ENCODE measurements at regions not wholly inside any gene's neighbourhood (a gene's known extent, or its start where the extent isn't known, plus 50 kb on each side); places are given as distances from the start of the nearest gene placed in this dataset.
"Not testable (repeated sequence)": the region's sequence is repeated elsewhere in the genome, so short reads cannot be mapped to it uniquely, and the experiment has no call there.

GRCh38 chr12:13339538-13339937 lies 143.0 kb downstream of the EMP1 start:
- no peak for DNase-seq

- DNase-seq: no peak
Observed at GRCh38 chr12:13339091-13339490, 142.6 kb downstream of the EMP1 start.

GRCh38 chr12:13337791-13338190 lies 141.3 kb downstream of the EMP1 start:
- DNase-seq: no peak

GRCh38 chr12:13336216-13336615 lies 139.7 kb downstream of the EMP1 start:
- DNase-seq: no peak

GRCh38 chr12:13328535-13328934 lies 132.0 kb downstream of the EMP1 start:
- DNase-seq: no peak

- DNase-seq: no peak
Observed at GRCh38 chr12:13326076-13326475, 129.6 kb downstream of the EMP1 start.

- DNase-seq: not testable (repeated sequence)
Observed at GRCh38 chr12:13325037-13325436, 128.5 kb downstream of the EMP1 start.

GRCh38 chr12:13318231-13319015 lies 121.9 kb downstream of the EMP1 start:
- no peak for DNase-seq

- DNase-seq: no peak
Observed at GRCh38 chr12:13316587-13317246, 120.2 kb downstream of the EMP1 start.

- DNase-seq: no peak
Observed at GRCh38 chr12:13313886-13314285, 117.4 kb downstream of the EMP1 start.

- DNase-seq: no peak
Observed at GRCh38 chr12:13311551-13311950, 115.0 kb downstream of the EMP1 start.

- DNase-seq: no peak
Observed at GRCh38 chr12:13307143-13307816, 110.8 kb downstream of the EMP1 start.

GRCh38 chr12:13304924-13305323 lies 108.4 kb downstream of the EMP1 start:
- no peak for DNase-seq

GRCh38 chr12:13299457-13299856 lies 102.9 kb downstream of the EMP1 start:
- DNase-seq: no peak

GRCh38 chr12:13293096-13293495 lies 96.6 kb downstream of the EMP1 start:
- DNase-seq: no peak

- DNase-seq: no peak
Observed at GRCh38 chr12:13289653-13290289, 93.2 kb downstream of the EMP1 start.

GRCh38 chr12:13288937-13289652 lies 92.6 kb downstream of the EMP1 start:
- no peak for DNase-seq

- DNase-seq: no peak
Observed at GRCh38 chr12:13288501-13288900, 92.0 kb downstream of the EMP1 start.

- no peak for DNase-seq
Observed at GRCh38 chr12:13283867-13284266, 87.3 kb downstream of the EMP1 start.

GRCh38 chr12:13282861-13283260 lies 86.3 kb downstream of the EMP1 start:
- no peak for DNase-seq

- peak; percentile 27 for DNase-seq
Observed at GRCh38 chr12:13278249-13278787, 81.8 kb downstream of the EMP1 start.

- DNase-seq: no peak
Observed at GRCh38 chr12:13277293-13277692, 80.8 kb downstream of the EMP1 start.
